ENCODE measurements at regions not wholly inside any gene's neighbourhood (a gene's known extent, or its start where the extent isn't known, plus 50 kb on each side); places are given as distances from the start of the nearest gene placed in this dataset.

GRCh38 chr9:108108852-108109448 lies 619.4 kb upstream of the KLF4 start:
- WGBS (ENCODE audit: insufficient coverage): no CpG with 5 or more reads among the region's 2 CpGs
- no peaks in the 10 kb centered on the region for H3K36me3 Mint-ChIP-seq
- intact Hi-C loops (cut with micrococcal nuclease): no loop called here
- Histone ChIP-seq H3K9me3 (replicated peaks in 1 of 2; ENCODE audit: control insufficient read depth in 1 of 2, insufficient read depth in 1 of 2, low read length in 2 of 2) (no peaks in the 10 kb centered on the region), H3K9ac (ENCODE audit: insufficient read depth, low read length, poor library complexity, severe bottlenecking) (no peak overlapping the region), H2AFZ (ENCODE audit: insufficient read depth, low read depth, low read length, poor library complexity, severe bottlenecking) (no peak overlapping the region), H3K27ac (ENCODE audit: low read depth in 1 of 2, low read length in 2 of 2) (no peak overlapping the region), H3K4me1 (ENCODE audit: control insufficient read depth in 1 of 2, insufficient read depth in 2 of 2, low read length in 2 of 2) (peaks cover 11 to 13% of the 10 kb centered on the region in 2 donors), H3K27me3 (ENCODE audit: control insufficient read depth in 2 of 2, insufficient read depth in 2 of 2, low read length in 2 of 2) (no peaks in the 10 kb centered on the region), H4K20me1 (ENCODE audit: insufficient read depth, low read length) (no peaks in the 10 kb centered on the region), H3K4me2 (replicated peaks; ENCODE audit: extremely low read depth, low read length, poor library complexity, severe bottlenecking) (no peak overlapping the region), H3K4me3 (replicated peaks in 1 of 3; ENCODE audit: low read depth in 2 of 3, low read length in 3 of 3) (no peak overlapping the region), H3K36me3 (replicated peaks in 1 of 2; ENCODE audit: control insufficient read depth in 1 of 2, insufficient read depth in 2 of 2, low read length in 2 of 2) (no peaks in the 10 kb centered on the region), H3K79me2 (ENCODE audit: insufficient read depth, low read length) (no peaks in the 10 kb centered on the region)
- no peak overlapping the region for H3K27ac Mint-ChIP-seq
- H3K4me1 Mint-ChIP-seq: peaks cover 10% of the 10 kb centered on the region
- no peak for DNase-seq
- peaks cover 0 to 3% (median 3%) of the 10 kb centered on the region in 3 donors for H3K27me3 Mint-ChIP-seq (ENCODE audit: low read depth in 3 of 3)
- H3K9me3 Mint-ChIP-seq: peaks cover 0 to 3% (median 0%) of the 10 kb centered on the region in 7 donors
- TF ChIP-seq CTCF (IDR thresholded peaks at IDR 0.05): no peak
- H3K4me3 Mint-ChIP-seq: no peak overlapping the region

GRCh38 chr9:108108280-108108851 lies 618.8 kb upstream of the KLF4 start:
- intact Hi-C loops (cut with micrococcal nuclease): no loop called here
- Histone ChIP-seq H3K36me3 (replicated peaks in 1 of 2; ENCODE audit: control insufficient read depth in 1 of 2, insufficient read depth in 2 of 2, low read length in 2 of 2) (no peaks in the 10 kb centered on the region), H3K9ac (ENCODE audit: insufficient read depth, low read length, poor library complexity, severe bottlenecking) (no peak overlapping the region), H3K4me3 (replicated peaks in 1 of 3; ENCODE audit: low read depth in 2 of 3, low read length in 3 of 3) (no peak overlapping the region), H3K27ac (ENCODE audit: low read depth in 1 of 2, low read length in 2 of 2) (no peak overlapping the region), H3K27me3 (ENCODE audit: control insufficient read depth in 2 of 2, insufficient read depth in 2 of 2, low read length in 2 of 2) (no peaks in the 10 kb centered on the region), H3K9me3 (replicated peaks in 1 of 2; ENCODE audit: control insufficient read depth in 1 of 2, insufficient read depth in 1 of 2, low read length in 2 of 2) (no peaks in the 10 kb centered on the region), H3K4me2 (replicated peaks; ENCODE audit: extremely low read depth, low read length, poor library complexity, severe bottlenecking) (no peak overlapping the region), H4K20me1 (ENCODE audit: insufficient read depth, low read length) (no peaks in the 10 kb centered on the region), H3K4me1 (ENCODE audit: control insufficient read depth in 1 of 2, insufficient read depth in 2 of 2, low read length in 2 of 2) (peaks cover 5 to 7% of the 10 kb centered on the region in 2 donors), H3K79me2 (ENCODE audit: insufficient read depth, low read length) (no peaks in the 10 kb centered on the region), H2AFZ (ENCODE audit: insufficient read depth, low read depth, low read length, poor library complexity, severe bottlenecking) (no peak overlapping the region)
- Mint-ChIP-seq H3K4me3 (no peak overlapping the region), H3K27me3 (ENCODE audit: low read depth in 3 of 3) (peaks cover 0 to 3% (median 3%) of the 10 kb centered on the region in 3 donors), H3K4me1 (peaks cover 5% of the 10 kb centered on the region), H3K27ac (no peak overlapping the region), H3K36me3 (no peaks in the 10 kb centered on the region), H3K9me3 (peaks cover 0 to 3% (median 0%) of the 10 kb centered on the region in 7 donors)
- no peak for DNase-seq
- no peak for TF ChIP-seq CTCF (IDR thresholded peaks at IDR 0.05)
- WGBS (ENCODE audit: insufficient coverage): no CpG with 5 or more reads among the region's 4 CpGs

All from CD14-positive monocyte (primary cell).